Ishikawa (cell line): ENCODE measurements at regions not wholly inside any gene's neighbourhood (a gene's known extent, or its start where the extent isn't known, plus 50 kb on each side); places are given as distances from the start of the nearest gene placed in this dataset.

Experiments
- CEBPB ChIP-seq: IDR thresholded peaks from 2 replicates; pipeline ENCODE4 v1.6.1; 2012
- CREB1 ChIP-seq: IDR thresholded peaks from 2 replicates; pipeline ENCODE4 v1.6.1; 2012; ENCODE audit warnings: low read depth
- EGR1 ChIP-seq: IDR thresholded peaks from 2 replicates; pipeline ENCODE4 v1.6.1; 2012
- EP300 ChIP-seq: IDR thresholded peaks from 2 replicates; pipeline ENCODE4 v1.6.1; 2012; ENCODE audit warnings: borderline replicate concordance
- FOXM1 ChIP-seq: IDR thresholded peaks from 2 replicates; pipeline ENCODE4 v1.6.1; 2012; ENCODE audit warnings: low read depth, borderline replicate concordance
- MAX ChIP-seq: IDR thresholded peaks from 2 replicates; pipeline ENCODE4 v1.6.1; 2012
- NFIC ChIP-seq: IDR thresholded peaks from 2 replicates; pipeline ENCODE4 v1.6.1; 2012
- RAD21 ChIP-seq: IDR thresholded peaks from 2 replicates; pipeline ENCODE4 v1.6.1; 2012; ENCODE audit warnings: low read depth
- TAF1 ChIP-seq: IDR thresholded peaks from 2 replicates; pipeline ENCODE4 v1.6.1; 2012; ENCODE audit warnings: low read depth, mild to moderate bottlenecking
- TCF12 ChIP-seq: IDR thresholded peaks from 2 replicates; pipeline ENCODE4 v1.6.1; 2012; ENCODE audit warnings: low read depth
- TEAD4 ChIP-seq: IDR thresholded peaks from 2 replicates; pipeline ENCODE4 v1.6.1; 2012
- USF1 ChIP-seq: IDR thresholded peaks from 2 replicates; pipeline ENCODE4 v1.6.1; 2012
- YY1 ChIP-seq: IDR thresholded peaks from 2 replicates; pipeline ENCODE4 v1.6.1; 2012; ENCODE audit warnings: low read depth
- ZBTB7A ChIP-seq: IDR thresholded peaks from 2 replicates; pipeline ENCODE4 v1.6.1; 2012; ENCODE audit warnings: low read depth
- TF ChIP-seq, protein P1 (sequence below): IDR thresholded peaks from 2 replicates; pipeline ENCODE4 v1.6.1; 2012; ENCODE audit warnings: low read depth, mild to moderate bottlenecking

- TF ChIP-seq FOXM1: no peak
- no peak for TF ChIP-seq CEBPB
- no peak for TF ChIP-seq TAF1
- no peak for TF ChIP-seq TEAD4
- TF ChIP-seq CREB1: no peak
- no peak for TF ChIP-seq EGR1
- TF ChIP-seq USF1: no peak
- TF ChIP-seq NFIC: no peak
- TF ChIP-seq EP300: no peak
- no peak for TF ChIP-seq TCF12
- no peak for TF ChIP-seq RAD21
- TF ChIP-seq ZBTB7A: no peak
- no peak for TF ChIP-seq MAX
These were observed 54.7 kb upstream of the USP3 start for GRCh38 chr15:63449731-63450130.

GRCh38 chr15:63450884-63451225 lies 53.5 kb upstream of the USP3 start:
- no peak for TF ChIP-seq EP300
- TF ChIP-seq CREB1: no peak
- TF ChIP-seq NFIC: no peak
- no peak for TF ChIP-seq TCF12
- TF ChIP-seq, protein P1, sequence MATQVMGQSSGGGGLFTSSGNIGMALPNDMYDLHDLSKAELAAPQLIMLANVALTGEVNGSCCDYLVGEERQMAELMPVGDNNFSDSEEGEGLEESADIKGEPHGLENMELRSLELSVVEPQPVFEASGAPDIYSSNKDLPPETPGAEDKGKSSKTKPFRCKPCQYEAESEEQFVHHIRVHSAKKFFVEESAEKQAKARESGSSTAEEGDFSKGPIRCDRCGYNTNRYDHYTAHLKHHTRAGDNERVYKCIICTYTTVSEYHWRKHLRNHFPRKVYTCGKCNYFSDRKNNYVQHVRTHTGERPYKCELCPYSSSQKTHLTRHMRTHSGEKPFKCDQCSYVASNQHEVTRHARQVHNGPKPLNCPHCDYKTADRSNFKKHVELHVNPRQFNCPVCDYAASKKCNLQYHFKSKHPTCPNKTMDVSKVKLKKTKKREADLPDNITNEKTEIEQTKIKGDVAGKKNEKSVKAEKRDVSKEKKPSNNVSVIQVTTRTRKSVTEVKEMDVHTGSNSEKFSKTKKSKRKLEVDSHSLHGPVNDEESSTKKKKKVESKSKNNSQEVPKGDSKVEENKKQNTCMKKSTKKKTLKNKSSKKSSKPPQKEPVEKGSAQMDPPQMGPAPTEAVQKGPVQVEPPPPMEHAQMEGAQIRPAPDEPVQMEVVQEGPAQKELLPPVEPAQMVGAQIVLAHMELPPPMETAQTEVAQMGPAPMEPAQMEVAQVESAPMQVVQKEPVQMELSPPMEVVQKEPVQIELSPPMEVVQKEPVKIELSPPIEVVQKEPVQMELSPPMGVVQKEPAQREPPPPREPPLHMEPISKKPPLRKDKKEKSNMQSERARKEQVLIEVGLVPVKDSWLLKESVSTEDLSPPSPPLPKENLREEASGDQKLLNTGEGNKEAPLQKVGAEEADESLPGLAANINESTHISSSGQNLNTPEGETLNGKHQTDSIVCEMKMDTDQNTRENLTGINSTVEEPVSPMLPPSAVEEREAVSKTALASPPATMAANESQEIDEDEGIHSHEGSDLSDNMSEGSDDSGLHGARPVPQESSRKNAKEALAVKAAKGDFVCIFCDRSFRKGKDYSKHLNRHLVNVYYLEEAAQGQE: no peak
- TF ChIP-seq ZBTB7A: no peak
- TF ChIP-seq TEAD4: no peak
- TF ChIP-seq EGR1: no peak
- no peak for TF ChIP-seq YY1
- TF ChIP-seq USF1: no peak
- no peak for TF ChIP-seq MAX
- no peak for TF ChIP-seq FOXM1
- TF ChIP-seq RAD21: no peak
- no peak for TF ChIP-seq CEBPB
- no peak for TF ChIP-seq TAF1

GRCh38 chr15:63451671-63452315 lies 52.6 kb upstream of the USP3 start:
- no peak for TF ChIP-seq CEBPB
- TF ChIP-seq EGR1: no peak
- TF ChIP-seq FOXM1: no peak
- no peak for TF ChIP-seq YY1
- TF ChIP-seq TAF1: no peak
- TF ChIP-seq MAX: no peak
- no peak for TF ChIP-seq EP300
- no peak for TF ChIP-seq TCF12
- TF ChIP-seq USF1: no peak
- TF ChIP-seq NFIC: no peak
- TF ChIP-seq ZBTB7A: no peak
- no peak for TF ChIP-seq TEAD4
- TF ChIP-seq, protein P1: no peak
- TF ChIP-seq RAD21: no peak

DNA sequence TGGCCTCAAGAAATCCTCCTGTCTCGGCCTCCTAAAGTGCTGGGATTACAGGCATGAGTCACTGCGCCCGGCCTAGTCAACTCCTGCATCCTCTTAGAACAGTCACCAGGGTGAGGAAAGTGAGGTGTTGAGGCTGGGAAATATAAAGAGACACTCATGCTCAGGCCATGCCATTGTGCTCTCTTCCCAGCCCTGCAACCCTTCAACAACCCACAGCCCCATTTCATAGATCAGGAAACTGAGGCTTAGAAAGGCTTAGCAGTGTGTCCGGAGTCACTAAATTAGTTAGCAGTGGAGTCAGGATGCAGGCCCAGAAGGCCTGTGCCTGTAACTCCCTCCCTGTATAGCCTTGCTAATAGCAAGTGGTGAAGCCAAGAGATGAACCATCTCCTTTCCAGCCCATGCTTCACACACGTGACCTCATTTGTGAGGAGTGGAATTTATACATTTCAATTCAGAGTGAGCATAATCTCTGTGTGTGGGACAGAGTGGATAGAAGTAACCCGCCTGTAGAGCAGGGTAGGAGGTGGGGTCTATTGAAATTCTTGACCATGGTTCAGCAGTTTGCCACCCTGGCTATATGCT lies 51.7 kb upstream of the USP3 start:
- no peak for TF ChIP-seq USF1
- TF ChIP-seq EGR1: no peak
- TF ChIP-seq ZBTB7A: no peak
- no peak for TF ChIP-seq EP300
- TF ChIP-seq FOXM1: no peak
- TF ChIP-seq, protein P1: no peak
